HG02642 (cell line): ENCODE measurements at regions not wholly inside any gene's neighbourhood (a gene's known extent, or its start where the extent isn't known, plus 50 kb on each side); places are given as distances from the start of the nearest gene placed in this dataset.
"Not testable (repeated sequence)": the region's sequence is repeated elsewhere in the genome, so short reads cannot be mapped to it uniquely, and the experiment has no call there.

Experiments used
- ATAC-seq: cut with Tn5 transposase; IDR thresholded peaks from one replicate; pipeline ENCODE4 v1.9.1; 2021; ENCODE audit warnings: mild to moderate bottlenecking; ENCODE audit not compliant: unreplicated experiment, poor library complexity

- no peak for ATAC-seq
Measured at GRCh38 chr3:5889374-5889773, 701.9 kb downstream of the EDEM1 start.

- ATAC-seq, result no peak
Measured at GRCh38 chr3:5891711-5892110, 704.2 kb downstream of the EDEM1 start.

GRCh38 chr3:5898106-5898505, 710.6 kb downstream of the EDEM1 start:
- ATAC-seq, result no peak

GRCh38 chr3:5899014-5899761, 711.7 kb downstream of the EDEM1 start:
- ATAC-seq, result no peak

GRCh38 chr3:5917932-5918331, 730.4 kb downstream of the EDEM1 start:
- no peak for ATAC-seq

- no peak for ATAC-seq
Measured at GRCh38 chr3:5918626-5919025, 731.1 kb downstream of the EDEM1 start.

- no peak for ATAC-seq
Measured at GRCh38 chr3:5929027-5929426, 741.5 kb downstream of the EDEM1 start.

- ATAC-seq, result not testable (repeated sequence)
Measured at GRCh38 chr3:5944061-5944460, 756.6 kb downstream of the EDEM1 start.

- no peak for ATAC-seq
Measured at GRCh38 chr3:5948084-5948483, 760.6 kb downstream of the EDEM1 start.

GRCh38 chr3:5951026-5951425, 763.5 kb downstream of the EDEM1 start:
- no peak for ATAC-seq

GRCh38 chr3:5972586-5972985, 785.1 kb downstream of the EDEM1 start:
- ATAC-seq, result no peak

- ATAC-seq, result no peak
Measured at GRCh38 chr3:5974630-5975322, 787.3 kb downstream of the EDEM1 start.

- no peak for ATAC-seq
Measured at GRCh38 chr3:5977331-5977730, 789.8 kb downstream of the EDEM1 start.

GRCh38 chr3:5980475-5980874, 793.0 kb downstream of the EDEM1 start:
- no peak for ATAC-seq

- ATAC-seq, result no peak
Measured at GRCh38 chr3:5994651-5995050, 807.1 kb downstream of the EDEM1 start.

GRCh38 chr3:6018456-6018855, 830.9 kb downstream of the EDEM1 start:
- no peak for ATAC-seq

GRCh38 chr3:6022621-6023020, 835.1 kb downstream of the EDEM1 start:
- ATAC-seq, result no peak

- no peak for ATAC-seq
Measured at GRCh38 chr3:6025032-6025431, 835.9 kb upstream of the GRM7 start.

- not testable (repeated sequence) for ATAC-seq
Measured at GRCh38 chr3:6030648-6031047, 830.3 kb upstream of the GRM7 start.

GRCh38 chr3:6035626-6036025, 825.3 kb upstream of the GRM7 start:
- no peak for ATAC-seq

GRCh38 chr3:6039971-6040370, 820.9 kb upstream of the GRM7 start:
- no peak for ATAC-seq

GRCh38 chr3:6041894-6042293, 819.0 kb upstream of the GRM7 start:
- ATAC-seq, result no peak
